GM18508 (cell line): ENCODE measurements at regions not wholly inside any gene's neighbourhood (a gene's known extent, or its start where the extent isn't known, plus 50 kb on each side); places are given as distances from the start of the nearest gene placed in this dataset.
"Not testable (repeated sequence)": the region's sequence is repeated elsewhere in the genome, so short reads cannot be mapped to it uniquely, and the experiment has no call there.

Source experiments
- ATAC-seq: cut with Tn5 transposase; IDR thresholded peaks from one replicate; pipeline ENCODE4 v1.9.1; 2021; ENCODE audit warnings: moderate number of reproducible peaks; ENCODE audit not compliant: insufficient read depth, unreplicated experiment

- no peak for ATAC-seq
Measured at GRCh38 chr4:62439051-62439450, 1238.9 kb downstream of the ADGRL3 start.

DNA sequence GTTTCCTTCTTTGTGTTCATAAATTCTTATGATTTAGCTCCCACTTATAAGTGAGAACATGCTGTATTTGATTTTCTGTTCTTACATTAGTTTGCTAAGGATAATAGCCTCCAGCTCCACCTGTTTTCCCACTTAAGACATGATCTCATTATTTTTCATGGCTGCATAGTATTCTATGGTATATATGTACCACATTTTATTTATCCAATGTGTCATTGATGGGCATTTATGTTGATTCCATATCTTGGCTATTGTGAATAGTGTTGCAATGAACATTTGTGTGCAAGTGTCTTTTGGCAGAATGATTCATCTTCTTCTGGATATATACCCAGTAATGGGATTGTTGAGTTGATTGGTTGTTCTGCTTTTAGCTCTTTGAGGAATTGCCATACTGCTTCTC is 1234.8 kb downstream of the ADGRL3 start:
- no peak for ATAC-seq

- ATAC-seq = not testable (repeated sequence)
Measured at GRCh38 chr4:62431513-62432231, 1231.5 kb downstream of the ADGRL3 start.

DNA sequence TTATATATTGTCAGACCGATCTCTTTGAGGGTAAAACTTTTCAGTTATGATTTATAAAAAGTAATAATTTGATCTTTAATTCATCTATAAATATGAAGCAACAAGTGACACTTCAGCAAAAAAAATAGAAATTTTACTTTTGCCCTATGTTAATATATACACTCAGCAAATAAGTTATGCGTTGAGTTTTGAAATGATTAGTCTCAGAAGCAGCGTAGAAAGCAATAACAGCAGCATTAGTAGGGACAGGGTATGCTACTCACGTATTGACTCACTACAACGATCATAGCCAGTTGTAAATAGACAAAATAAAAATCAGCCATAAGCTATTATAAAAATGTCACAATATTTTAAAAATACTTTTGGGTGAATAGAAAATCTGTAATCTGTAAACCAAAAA is 1229.2 kb downstream of the ADGRL3 start:
- no peak for ATAC-seq

GRCh38 chr4:62415256-62415655 is 1215.1 kb downstream of the ADGRL3 start:
- ATAC-seq = no peak

DNA sequence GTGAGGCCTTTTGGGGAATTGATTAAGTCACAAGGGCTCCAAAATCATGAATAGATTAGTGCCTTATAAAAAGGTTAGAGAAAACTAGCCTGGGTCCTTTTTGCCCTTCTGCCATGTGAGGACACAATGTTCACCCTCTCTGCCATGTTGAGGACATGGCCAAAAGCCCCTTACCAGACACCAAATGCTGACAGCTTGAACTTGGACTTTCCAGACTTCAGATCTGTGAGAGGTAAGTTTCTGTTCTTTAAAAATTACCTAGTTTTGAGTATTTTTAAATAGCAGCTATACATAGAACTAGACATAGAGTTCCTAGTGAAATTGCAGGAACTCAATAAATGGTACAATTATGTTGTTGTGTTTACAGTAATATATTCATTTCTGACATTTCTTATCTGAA is 1214.4 kb downstream of the ADGRL3 start:
- ATAC-seq = no peak

GRCh38 chr4:62410371-62411003 is 1210.4 kb downstream of the ADGRL3 start:
- ATAC-seq = no peak

- no peak for ATAC-seq
Measured at GRCh38 chr4:62408454-62408853, 1208.3 kb downstream of the ADGRL3 start.

DNA sequence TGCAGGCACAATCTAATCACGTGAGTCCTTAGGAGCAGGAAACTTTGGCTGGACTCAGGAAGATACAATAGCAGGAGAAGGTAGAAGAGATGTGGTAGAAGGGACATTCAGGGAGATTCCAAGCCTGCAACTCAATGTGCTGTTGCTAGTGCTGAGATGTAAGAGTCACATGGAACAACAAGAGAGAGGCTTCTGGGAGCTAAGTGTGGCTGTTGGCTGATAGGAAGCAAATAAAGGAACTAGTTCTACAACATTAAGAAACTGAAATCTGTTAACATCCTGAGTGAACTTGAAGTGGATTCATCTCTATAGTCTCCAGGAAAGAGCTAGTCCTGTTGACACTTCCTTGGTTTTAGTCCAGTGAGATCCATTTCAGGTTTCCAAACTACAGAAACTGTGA is 1207.4 kb downstream of the ADGRL3 start:
- no peak for ATAC-seq

- no peak for ATAC-seq
Measured at GRCh38 chr4:62402088-62402806, 1202.1 kb downstream of the ADGRL3 start.

- peak; percentile 76 for ATAC-seq
Measured at GRCh38 chr4:62399242-62399641, 1199.1 kb downstream of the ADGRL3 start.

GRCh38 chr4:62398318-62398717 is 1198.2 kb downstream of the ADGRL3 start:
- no peak for ATAC-seq

DNA sequence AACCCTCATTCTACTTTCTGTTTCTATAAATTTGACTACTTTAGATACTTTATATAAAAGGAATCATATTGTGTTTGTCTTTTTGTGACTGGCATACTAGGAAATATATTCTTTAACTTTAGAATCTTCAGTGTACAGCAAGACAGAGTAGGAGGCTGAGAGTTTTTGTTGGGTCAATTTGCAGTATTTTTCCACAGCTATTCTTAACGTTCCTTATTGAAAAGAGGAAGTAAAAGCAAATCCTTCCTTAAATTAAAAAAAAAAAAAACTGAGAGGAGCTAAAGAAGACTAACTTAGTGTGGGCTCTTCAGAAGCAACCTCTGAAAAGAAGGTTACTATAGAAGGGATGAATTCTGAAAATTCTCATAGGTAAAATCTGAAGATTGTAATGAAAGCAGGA is 1194.6 kb downstream of the ADGRL3 start:
- ATAC-seq = no peak

DNA sequence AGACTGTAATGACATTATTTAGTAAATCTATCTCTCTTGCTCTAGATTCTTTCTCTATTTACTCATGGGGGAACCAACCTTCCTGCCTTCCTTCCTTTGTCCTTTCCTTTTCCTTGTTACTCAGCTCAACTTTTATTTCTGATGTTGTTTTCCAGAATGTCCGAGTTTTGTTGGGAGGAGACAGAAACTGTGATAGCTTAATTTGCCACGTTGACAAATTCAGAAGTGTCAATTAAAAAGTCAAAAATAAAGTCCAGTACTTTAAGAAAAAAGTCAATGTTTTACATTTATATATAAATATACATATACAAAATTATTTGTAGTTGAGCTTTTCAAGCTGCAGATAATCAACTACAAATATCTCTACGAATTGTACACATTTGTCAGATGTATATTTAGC is 1187.7 kb downstream of the ADGRL3 start:
- ATAC-seq = no peak

GRCh38 chr4:62377700-62378099 is 1177.6 kb downstream of the ADGRL3 start:
- no peak for ATAC-seq

- ATAC-seq = no peak
Measured at GRCh38 chr4:62377245-62377644, 1177.1 kb downstream of the ADGRL3 start.

- no peak for ATAC-seq
Measured at GRCh38 chr4:62366939-62367338, 1166.8 kb downstream of the ADGRL3 start.

DNA sequence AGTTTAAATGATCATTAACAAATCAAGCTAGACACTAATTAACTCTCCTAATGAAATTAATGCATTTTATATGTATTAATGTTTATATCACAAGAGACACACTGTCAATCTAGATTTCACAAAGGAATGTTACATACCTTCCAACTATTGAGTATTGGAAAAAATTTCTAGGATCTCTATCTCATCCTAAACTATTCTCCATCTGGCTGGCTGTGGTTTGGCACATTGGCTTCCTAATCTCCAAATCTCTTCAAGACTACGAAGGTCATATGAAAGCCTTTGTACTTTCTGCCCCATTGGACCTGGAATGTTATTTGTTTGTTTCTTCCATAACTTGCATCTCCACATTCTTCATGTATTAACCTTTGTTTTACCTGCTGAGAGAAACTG is 1160.0 kb downstream of the ADGRL3 start:
- no peak for ATAC-seq

GRCh38 chr4:62359441-62360155 is 1159.5 kb downstream of the ADGRL3 start:
- no peak for ATAC-seq

GRCh38 chr4:62344915-62345314 is 1144.8 kb downstream of the ADGRL3 start:
- no peak for ATAC-seq

DNA sequence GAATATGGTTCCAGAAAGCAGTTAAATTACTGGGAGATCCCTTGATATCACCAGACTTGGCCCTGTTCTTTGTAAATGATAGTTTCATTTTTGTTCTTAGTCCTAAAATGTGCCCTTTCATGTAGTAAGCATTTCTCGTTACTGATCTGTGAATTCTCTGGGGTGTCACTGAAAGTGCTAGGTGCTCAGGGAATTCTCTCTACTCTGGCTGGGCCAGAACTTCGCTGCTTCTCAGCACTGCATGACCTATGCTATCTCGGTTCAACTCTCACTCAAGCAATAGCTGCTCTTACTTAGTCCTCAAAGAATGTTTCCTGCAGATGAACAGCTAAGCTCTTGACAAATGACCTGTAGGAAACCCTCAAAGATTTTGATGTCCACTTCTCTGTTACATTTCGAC is 1144.3 kb downstream of the ADGRL3 start:
- no peak for ATAC-seq
